Inflammatory macrophage treated with lipopolysaccharide for 4 hours (primary cell): ENCODE measurements at regions not wholly inside any gene's neighbourhood (a gene's known extent, or its start where the extent isn't known, plus 50 kb on each side); places are given as distances from the start of the nearest gene placed in this dataset.
"Not testable (repeated sequence)": the region's sequence is repeated elsewhere in the genome, so short reads cannot be mapped to it uniquely, and the experiment has no call there.

Experiments used
- DNase-seq: peaks from one replicate; pipeline ENCODE4 v3.0.0-alpha.2; 2020

DNA sequence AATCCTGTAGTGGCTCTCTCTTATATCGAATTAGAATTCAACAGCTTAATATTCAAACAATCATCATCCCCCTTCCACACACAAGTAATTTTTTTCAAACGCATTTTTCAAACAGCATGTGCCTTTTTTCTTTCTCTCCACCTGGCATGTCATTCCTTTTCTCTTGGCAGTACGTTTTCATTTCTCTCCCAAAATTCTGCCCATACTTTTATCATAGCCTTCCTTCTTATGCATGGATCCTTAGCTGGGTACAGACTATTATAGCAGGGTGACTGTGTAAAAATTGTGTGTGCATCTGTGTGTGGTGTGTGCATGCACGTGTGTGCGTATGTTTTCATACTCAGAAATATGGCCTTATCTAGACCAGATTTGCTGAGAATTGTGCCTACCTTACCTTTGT lies 184.3 kb downstream of the ZC3H11B start:
- DNase-seq: no peak

DNA sequence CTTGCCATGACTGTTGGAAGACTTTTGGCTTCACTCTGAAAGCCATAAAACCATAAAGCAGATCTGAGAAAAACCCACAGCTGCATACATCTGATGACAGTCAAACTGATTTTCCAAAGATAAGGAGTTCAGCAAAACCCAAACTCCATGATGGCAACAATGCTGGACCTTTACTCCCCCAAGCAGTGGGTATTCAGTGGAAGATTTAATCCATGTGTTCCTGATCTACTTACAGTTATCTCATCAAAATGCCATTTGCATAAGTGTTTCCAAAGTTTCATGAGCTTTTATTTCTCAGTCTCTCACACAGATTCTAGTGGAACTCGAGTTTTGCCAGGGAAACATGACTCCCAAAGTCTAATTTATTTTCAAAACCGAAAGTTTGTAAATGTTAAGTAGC lies 184.9 kb downstream of the ZC3H11B start:
- no peak for DNase-seq

DNA sequence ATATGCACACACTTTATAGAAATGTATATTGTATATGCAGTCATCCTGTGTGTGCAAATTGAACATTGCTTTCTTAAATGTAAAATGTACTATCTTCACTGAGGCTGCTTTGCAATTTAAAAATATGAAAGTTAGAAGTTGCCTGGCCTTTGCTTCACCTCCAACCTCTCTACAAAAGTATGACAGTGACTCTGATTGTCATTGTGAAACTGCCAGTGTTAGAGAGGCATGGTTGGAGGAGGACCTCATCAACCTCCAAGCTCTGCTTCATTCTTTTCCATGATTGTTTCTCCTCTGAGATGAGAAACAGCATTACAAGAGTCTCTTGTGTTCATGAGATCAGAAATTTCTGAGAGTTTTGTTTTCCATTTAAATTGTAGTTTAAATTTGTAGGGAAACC lies 185.5 kb downstream of the ZC3H11B start:
- no peak for DNase-seq

DNA sequence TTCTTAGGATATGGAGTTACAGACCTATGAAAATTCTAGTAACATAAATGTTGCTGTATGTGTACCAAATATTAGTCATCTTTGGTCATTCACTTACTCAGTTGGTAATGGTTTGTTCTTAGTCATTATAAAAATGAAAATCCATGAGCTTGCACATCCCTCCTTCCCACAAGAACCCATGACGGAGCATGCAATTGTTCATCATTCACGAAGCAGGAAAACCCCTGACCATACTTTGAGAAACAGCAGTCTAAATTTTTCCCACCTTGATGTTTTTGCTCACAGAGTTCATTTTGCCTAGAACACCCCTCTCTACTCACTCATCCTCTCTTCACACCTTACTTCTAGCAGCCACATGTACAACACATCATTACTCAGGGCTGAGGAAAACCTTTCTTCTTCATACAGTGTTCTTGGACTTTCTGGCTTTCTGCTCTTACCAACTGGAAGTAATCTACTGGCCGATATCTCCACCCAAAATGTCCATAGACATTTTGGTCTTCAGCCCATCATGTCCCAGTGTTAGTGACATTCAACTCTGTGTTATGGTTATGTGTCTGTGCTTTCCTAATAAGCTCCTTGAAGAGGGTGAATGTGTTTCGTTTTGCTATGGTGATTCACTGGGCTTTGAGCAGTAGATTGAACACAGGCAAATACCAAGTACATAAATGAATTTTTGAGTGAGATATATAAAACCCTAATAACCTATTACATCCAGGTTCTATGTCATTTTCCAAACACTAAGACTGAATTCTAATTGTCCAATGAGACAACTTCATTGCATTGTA lies 189.9 kb downstream of the ZC3H11B start:
- DNase-seq: no peak

DNA sequence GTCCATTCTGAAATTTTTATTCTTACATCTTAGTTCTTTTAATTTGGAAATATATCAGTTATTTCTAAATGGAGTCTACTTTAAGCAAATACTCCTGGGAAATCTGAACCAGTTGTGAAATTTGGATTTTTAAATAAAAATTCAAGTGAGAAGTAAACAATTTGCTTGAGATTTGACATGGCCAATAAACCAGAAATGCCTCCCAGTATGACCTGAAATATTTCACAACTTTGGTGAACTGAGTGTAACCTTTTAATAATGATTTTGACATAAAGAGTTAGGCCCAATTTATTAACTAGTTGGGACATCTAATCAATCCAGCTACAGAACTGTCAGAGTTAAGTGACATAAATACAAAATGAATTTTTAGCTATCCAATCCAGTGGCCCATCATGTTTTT lies 192.0 kb downstream of the ZC3H11B start:
- DNase-seq: no peak

DNA sequence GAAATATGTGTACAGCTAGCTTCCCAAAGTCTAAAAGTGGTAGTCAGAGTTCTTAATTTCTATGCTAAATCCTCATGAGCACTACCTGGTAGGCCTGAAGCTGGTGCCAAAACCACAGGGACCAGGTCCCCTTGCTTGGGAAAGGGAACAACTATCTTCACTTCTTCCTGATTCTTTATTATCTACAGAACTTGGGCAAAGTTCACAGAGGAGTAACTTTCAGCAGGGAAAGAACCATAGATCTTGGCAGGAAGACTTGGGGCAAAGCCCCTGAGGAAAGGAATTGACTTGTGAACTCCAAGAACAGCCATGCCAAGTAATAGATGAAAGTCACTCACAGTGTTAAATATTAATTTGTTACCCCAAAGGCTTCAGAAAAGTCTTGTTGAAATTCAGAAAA lies 193.0 kb downstream of the ZC3H11B start:
- no peak for DNase-seq

DNA sequence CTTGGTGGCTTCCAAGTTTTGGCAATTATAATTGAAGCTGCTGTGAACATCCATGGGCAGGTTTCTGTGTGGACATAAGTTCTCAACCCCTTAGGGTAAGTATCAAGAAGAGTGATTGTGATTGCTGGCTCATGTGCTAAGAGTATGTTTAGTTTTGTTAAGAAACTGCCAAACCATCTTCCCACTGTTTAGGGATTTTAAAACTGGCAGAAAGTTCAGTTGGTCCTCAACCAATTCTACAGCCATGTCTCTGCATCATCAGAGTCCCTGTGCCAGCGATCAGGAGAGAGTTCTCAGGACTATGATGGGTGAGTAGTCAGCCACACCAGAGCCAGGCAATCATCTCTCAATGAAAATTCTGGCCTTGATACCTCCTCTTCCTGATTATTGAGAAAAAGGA lies 193.8 kb downstream of the ZC3H11B start:
- DNase-seq: no peak

DNA sequence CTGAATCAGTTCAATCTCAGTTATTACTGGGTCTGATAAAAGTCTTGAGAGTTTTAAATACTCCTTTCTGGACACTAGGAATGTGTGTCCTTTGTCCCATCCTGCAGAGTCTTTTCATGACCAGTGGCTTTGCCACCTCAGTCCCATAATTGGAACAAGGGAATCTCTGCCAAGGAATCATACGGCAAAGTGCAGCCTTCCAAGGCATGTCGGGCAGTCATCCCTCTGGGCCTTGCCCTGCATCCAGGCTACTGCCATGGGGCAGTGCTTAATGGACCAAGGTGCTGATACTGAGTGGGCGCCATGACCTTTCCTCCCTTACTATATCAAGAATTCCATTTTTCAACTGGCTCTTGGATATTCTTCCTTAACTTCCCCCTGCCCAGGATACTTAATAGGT lies 195.3 kb downstream of the ZC3H11B start:
- DNase-seq: no peak

DNA sequence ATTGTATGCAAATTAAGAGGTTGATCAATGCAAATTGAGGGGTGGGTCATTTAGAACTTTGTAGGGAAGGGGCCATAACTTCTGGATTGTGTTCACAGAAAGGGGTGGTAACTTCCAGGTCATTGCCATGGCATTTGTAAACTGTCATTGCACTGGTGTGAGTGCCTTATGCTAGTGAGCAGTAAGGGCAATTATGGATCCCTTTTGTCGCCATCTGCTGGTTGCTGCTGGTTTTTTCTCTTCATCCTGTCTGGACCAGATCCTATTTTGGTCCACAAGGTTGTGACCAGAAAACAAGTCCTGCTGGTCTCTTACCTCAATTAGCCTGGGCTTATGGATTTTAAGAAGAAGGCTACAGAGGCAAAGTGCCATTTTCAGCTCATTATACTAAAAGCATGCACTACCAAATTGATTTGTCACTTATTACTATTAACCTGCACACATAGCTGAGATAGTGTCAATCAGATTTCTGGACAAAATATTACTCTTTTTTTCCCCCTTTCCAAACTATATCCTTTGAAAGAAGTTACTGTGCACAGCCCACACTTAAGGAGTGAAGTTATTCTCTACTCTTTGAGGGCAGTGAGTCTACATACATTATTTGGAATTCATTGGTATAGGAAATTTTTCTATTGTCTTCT lies 196.2 kb downstream of the ZC3H11B start:
- peak; percentile 57 for DNase-seq

DNA sequence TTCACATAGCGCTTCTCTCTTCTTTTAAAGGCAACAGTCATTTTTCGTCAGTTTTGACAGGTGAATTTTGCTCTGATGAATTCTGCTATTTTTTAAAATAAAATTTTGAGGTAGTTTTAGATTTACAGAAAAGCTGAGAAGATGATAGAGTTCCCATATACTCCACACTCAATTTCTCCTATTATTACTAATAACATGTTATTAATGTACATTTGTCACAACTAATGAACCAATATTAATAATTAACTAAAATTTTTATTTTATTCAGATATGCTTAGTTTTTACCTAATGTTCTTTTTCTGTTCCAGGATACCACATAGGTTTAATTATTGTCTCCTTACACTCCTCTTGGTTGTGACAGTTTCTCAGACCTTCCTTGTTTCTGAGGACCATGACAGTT lies 197.0 kb downstream of the ZC3H11B start:
- DNase-seq: no peak

DNA sequence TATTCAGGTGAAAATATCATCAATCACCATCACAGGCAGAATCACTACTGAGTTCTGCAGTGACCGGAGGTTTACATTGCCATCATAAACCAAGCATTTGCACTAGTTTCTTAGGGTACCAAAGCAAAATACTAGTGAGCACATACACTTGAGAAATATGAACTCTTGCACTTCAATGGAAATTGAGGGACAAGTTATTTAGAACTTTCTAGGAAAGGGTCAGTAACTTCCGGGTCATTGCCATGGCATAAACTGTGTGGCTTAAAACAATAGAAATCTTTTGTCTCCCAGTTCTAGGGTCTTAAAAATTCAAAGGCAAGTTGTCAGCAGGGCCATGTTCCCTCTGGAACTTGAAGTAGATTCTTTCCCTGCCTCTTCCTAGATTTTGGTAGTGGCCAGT lies 197.5 kb downstream of the ZC3H11B start:
- DNase-seq: no peak

DNA sequence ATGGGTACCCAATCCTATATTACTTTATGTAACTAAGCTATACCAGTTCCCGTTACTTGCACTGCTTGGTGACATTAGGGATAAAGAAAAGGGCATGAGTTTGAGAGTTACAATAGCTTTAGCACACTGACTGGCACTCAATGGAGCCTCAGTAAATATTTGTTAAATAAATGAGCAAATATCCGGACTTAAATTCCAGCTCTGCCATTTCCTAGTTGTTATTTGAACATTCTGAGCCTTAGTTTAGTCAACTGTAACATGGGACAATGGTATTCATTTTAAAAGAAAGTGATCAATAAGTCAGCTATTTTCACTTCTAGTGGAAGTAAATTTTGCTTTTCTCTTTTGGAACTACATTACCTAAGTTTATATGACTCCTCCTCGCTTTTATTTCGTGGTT lies 198.7 kb downstream of the ZC3H11B start:
- no peak for DNase-seq

DNA sequence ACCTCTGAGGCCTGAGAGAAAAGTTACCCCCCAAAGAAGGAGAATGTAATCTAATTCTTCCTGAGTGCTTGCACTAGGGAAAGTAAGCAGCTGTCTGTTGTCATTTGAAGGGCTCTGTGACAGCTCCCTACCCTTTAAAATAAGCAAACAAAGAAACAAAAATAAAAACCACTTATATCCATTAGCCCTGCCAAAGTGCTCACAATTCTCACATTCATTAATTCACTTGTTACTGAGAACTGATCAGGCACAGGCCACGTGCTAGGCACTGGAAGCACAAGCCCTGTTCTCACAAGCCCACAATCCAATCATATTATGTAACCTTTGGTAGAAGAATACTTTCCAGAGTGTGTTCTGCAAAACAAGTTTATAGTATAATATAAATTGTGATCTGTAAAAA lies 199.4 kb downstream of the ZC3H11B start:
- DNase-seq: no peak

DNA sequence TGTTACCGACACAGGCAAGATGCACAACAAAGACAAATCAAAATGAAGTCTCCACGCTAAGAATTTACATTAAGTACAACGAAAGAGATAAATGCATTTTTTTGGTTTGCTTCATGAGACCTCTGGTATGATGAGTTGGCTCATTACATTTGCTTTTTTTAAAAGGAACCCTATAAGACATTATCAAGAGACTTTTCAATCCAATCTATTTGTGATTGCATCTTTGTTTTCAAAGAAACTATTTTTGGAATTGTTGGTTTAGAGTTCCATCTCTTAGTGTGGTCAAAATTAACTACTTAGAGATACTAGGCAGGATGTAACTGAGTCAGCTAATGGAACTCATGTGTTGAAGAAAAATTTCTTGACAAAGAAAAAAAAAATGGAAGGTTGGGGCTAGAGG lies 200.1 kb downstream of the ZC3H11B start:
- DNase-seq: no peak

DNA sequence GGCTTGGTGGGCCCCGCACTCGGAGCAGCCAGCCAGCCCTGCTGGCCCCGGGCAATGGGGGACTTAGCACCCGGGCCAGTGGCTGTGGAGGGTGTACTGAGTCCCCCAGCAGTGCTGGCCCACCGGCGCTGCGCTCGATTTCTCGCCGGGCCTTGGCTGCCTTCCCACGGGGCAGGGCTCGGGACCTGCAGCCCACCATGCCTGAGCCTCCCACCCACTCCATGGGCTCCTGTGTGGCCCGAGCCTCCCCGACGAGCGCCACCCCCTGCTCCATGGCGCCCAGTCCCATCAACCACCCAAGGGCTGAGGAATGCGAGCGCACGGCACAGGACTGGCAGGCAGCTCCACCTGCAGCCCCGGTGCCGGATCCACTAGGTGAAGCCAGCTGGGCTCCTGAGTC lies 202.2 kb downstream of the ZC3H11B start:
- DNase-seq: not testable (repeated sequence)

DNA sequence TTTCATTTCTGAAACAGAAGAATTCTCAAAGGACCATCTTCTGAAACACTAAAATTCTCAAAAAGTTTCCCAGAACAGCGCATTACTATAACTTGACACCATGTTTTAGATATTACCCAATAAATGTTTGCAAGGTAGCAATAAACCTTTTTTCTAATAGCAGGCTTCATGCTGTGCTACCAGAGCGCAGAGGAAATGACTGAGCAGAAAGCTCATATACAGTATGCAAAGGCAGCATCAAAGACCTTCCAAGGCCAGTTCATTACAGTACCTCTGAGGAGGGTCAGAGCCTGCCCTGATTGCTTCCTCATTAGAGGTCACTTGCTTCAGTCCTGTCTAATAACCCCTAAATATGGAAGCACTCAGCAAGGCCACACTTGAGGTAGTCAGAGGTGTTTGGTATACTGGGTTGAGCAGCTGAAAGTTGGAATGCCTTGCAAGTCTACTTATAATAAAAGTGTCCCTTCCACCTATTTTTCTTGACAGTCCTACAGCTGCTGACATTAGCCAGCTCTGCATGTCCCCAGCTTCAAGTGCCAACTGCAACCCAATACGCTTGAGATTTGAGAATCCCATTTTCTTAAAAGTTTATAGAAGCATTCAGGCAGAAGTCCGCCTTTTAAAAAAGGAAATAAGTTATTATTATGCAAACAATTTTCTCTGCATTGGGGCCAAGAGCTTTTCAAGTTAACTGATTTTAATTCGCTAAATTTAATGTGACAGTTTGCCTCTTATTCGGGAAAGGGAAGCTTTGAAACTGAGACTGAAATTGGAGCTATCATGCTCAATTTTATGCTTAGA lies 207.2 kb downstream of the ZC3H11B start:
- no peak for DNase-seq

DNA sequence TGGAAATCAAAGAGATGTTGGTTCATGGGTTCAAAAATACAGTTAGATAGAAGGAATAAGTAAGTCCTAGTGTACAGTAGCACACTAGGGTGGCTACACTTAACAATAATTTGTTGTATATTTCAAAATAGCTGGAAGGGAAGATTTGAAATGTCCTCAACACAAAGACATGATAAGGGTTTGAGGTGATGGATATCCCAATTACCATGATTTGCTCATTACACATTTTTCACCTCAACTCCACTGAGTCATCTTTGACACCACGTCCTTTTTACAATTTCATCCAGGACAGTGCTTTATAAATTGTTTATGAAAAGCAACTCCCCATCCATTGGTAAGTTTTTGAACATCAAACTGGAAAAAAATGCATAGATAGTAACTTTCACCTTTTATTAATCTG lies 208.3 kb downstream of the ZC3H11B start:
- no peak for DNase-seq

DNA sequence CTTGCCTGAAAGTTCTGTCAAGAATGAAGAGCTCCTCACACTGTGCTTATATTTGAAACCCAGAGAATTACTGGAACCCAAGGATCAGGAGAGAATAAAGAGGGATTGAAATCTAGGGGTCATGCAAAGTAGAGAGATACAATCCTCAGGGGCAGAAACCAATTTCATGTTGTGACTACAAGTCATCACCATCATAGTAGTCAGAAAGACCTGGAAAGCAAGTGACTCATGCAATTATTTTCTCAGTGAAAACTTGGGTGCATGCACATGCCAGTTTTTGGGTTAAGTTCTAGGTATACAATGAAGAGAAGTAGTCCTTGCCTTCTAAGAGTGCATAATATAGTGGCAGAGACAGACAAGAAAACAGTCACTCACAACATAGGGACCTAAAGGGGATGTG lies 210.0 kb downstream of the ZC3H11B start:
- DNase-seq: no peak

DNA sequence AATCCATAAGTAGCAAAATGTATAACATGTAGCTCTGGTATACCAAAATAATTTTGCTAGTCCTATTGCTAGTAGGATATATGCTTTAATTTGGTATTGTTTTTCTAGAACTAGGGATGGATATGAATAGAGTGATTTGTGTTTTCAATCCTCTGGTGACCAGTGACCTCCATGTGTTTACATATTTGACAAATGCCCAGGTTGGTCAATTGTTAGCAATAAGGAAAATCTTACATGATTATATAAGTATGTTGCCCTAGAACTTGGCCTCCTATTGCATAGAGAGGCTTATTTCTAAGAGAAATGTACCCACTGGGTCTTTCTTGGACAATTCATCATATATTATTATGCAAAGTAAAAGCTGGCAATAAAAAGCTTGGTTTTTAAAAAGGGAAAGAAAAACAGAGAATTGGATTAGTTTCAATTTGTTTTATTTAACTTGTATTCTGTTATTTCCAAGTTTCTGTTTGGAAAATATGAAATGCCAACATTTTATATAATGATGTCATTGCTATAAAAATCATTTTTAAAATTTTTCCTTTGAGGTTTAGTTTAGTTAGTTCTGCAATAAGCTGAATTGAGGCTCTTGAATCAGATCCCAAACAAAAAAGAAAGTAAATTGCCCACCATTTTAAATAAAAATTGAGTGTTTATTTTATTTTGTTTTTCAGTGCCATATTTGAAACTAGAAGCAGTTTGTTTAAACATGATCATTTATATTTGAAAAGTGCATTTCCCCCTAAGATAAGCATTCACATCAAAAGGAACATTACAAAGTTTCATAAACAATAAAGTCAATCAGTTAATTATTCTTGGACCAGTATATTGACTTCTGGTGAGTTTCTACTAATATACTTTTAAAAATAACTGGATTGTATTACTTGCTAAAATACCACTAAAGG lies 210.9 kb downstream of the ZC3H11B start:
- DNase-seq: no peak

DNA sequence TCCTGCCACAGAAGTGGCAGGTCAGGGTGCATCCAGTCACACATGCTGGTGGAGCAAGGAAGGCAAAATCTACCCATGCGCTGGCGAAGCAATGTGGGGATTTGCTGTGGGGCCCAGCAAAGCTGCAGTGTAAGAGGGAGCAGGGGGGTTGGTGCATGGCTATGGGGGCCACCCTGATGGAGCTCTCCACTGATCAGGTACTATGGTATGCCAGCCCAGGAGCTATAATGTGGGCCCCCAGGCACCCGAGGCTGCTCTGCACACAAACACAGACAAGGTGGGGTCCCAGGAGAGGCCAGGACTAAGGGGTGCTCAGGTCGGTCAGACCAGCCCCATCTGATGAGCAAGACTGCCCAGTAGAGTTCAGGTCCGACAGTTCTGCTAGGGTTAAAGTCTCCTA lies 213.5 kb downstream of the ZC3H11B start:
- DNase-seq: no peak

DNA sequence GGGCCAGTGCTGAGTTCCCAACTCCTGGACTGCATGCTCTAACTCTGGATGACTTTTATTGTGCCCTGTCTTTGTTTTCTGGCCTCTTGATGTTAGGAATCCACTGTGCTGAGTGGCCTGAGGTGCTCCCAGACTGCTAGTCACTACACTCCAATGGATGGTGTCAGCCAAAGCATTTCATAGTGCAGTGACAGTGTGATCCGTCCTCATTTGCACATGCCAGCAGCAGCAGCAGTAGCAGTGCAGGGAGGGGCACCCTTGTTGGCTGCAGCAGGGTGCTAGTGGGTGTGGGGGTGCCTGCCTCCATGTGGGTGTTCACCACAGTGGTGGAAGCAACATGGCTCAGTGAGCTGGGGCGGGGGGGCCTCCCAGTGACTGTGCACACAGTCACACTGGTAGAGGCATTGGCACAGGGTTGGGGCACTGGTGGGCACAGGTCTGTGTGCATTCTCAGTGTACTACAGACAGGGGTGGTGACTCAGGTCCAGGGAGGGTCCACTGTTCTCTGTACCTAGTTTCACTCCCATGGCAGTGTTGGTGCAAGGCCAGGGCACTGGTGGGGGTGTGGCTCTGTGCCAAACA lies 214.0 kb downstream of the ZC3H11B start:
- no peak for DNase-seq

DNA sequence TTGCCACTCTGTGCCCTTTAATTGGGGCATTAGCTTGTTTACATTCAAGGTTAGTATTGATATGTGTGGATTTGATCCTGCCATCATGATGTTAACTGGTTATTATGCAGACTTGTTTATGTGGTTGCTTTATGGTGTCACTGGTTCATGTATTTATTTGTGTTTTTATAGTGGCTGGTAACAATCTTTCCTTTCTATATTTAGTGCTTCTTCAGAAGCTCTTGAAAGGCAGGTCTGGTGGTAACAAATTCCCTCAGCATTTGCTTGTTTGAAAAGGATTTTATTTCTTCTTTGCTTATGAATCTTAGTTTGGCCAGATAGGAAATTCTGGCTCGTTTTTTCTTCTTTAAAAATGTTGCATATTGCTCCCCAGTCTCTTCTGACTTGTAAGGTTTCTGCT lies 215.4 kb downstream of the ZC3H11B start:
- DNase-seq: no peak

DNA sequence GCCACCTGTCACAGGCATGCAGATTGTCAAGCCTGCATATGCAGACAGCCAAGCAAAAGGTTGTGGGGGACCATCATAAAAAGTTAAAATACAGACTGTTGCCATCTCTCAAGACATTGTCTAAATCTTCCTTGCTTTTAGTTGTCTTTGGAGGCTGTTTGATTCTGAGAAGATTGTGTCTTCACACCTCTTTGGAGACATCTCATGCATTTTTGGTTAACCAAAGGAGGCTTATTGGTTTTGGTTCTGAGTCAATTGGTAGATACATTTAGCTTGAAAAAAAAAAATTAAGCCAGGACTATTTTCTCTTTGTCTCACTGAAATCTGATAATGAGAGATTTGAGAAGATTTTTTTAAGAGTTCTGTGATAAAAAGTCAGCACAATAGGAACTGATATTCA lies 217.6 kb downstream of the LYPLAL1 start:
- no peak for DNase-seq
